GM12892 (cell line): ENCODE measurements at regions not wholly inside any gene's neighbourhood (a gene's known extent, or its start where the extent isn't known, plus 50 kb on each side); places are given as distances from the start of the nearest gene placed in this dataset.

Source experiments
- DNase-seq: peaks from one replicate; pipeline ENCODE4 v3.0.0; 2011; ENCODE audit not compliant: insufficient read length
- FAIRE-seq: peaks from 2 replicates; lab custom pipeline; 2011; peaks lifted over from hg19 to GRCh38; lab: Jason Lieb, UNC
- POLR2A ChIP-seq: IDR thresholded peaks from 2 replicates; pipeline ENCODE4 v1.6.1; 2011; ENCODE audit warnings: low read depth, low read length, control low read depth
- POLR2AphosphoS5 ChIP-seq: IDR thresholded peaks from 2 replicates; pipeline ENCODE4 v1.6.1; 2011; ENCODE audit warnings: low read depth, low read length, control low read depth
- TAF1 ChIP-seq: IDR thresholded peaks from 2 replicates; pipeline ENCODE4 v1.6.1; 2011; ENCODE audit warnings: low read depth, mild to moderate bottlenecking, control low read depth, low read length, borderline replicate concordance

- DNase-seq (no peak), FAIRE-seq (no peak)
- TF ChIP-seq POLR2AphosphoS5: no peak
- TF ChIP-seq POLR2A: no peak
- no peak for TF ChIP-seq TAF1
Measured at GRCh38 chr17:74145756-74146155, 57.7 kb upstream of the RPL38 start.

- no peak for DNase-seq
- FAIRE-seq: no peak
- TF ChIP-seq TAF1 (no peak), POLR2A (no peak), POLR2AphosphoS5 (no peak)
Measured at GRCh38 chr17:74146196-74146595, 57.3 kb upstream of the RPL38 start.

GRCh38 chr17:74147056-74147835, 56.2 kb upstream of the RPL38 start:
- DNase-seq: no peak
- TF ChIP-seq TAF1: no peak
- no peak for TF ChIP-seq POLR2A
- TF ChIP-seq POLR2AphosphoS5: no peak
- FAIRE-seq: no peak

GRCh38 chr17:74147966-74148365, 55.5 kb upstream of the RPL38 start:
- no peak for TF ChIP-seq POLR2A
- TF ChIP-seq POLR2AphosphoS5: no peak
- TF ChIP-seq TAF1: no peak
- FAIRE-seq (no peak), DNase-seq (no peak)

- FAIRE-seq: no peak
- TF ChIP-seq TAF1 (no peak), POLR2A (no peak), POLR2AphosphoS5 (no peak)
- no peak for DNase-seq
Measured at GRCh38 chr17:74148446-74148845, 55.0 kb upstream of the RPL38 start.

GRCh38 chr17:74148901-74149596, 54.4 kb upstream of the RPL38 start:
- FAIRE-seq (no peak), DNase-seq (no peak)
- TF ChIP-seq POLR2A: no peak
- TF ChIP-seq POLR2AphosphoS5: no peak
- no peak for TF ChIP-seq TAF1

GRCh38 chr17:74149597-74150427, 53.7 kb upstream of the RPL38 start:
- DNase-seq (no peak), FAIRE-seq (no peak)
- TF ChIP-seq POLR2A (no peak), TAF1 (no peak), POLR2AphosphoS5 (no peak)

- no peak for FAIRE-seq
- DNase-seq: no peak
- no peak for TF ChIP-seq POLR2AphosphoS5
- TF ChIP-seq POLR2A: no peak
- TF ChIP-seq TAF1: no peak
Measured at GRCh38 chr17:74150428-74151025, 53.0 kb upstream of the RPL38 start.

GRCh38 chr17:74151551-74152315, 51.7 kb upstream of the RPL38 start:
- no peak for FAIRE-seq
- no peak for DNase-seq
- TF ChIP-seq POLR2AphosphoS5 (no peak), POLR2A (no peak), TAF1 (no peak)
